GM19239 (cell line): ENCODE measurements at regions not wholly inside any gene's neighbourhood (a gene's known extent, or its start where the extent isn't known, plus 50 kb on each side); places are given as distances from the start of the nearest gene placed in this dataset.
"Not testable (repeated sequence)": the region's sequence is repeated elsewhere in the genome, so short reads cannot be mapped to it uniquely, and the experiment has no call there.

Experiments used
- DNase-seq: peaks from one replicate; pipeline ENCODE4 v3.0.0; 2011; ENCODE audit warnings: low spot score; ENCODE audit not compliant: insufficient read length
- FAIRE-seq: peaks from 2 replicates; lab custom pipeline; 2011; peaks lifted over from hg19 to GRCh38; lab: Jason Lieb, UNC

DNA sequence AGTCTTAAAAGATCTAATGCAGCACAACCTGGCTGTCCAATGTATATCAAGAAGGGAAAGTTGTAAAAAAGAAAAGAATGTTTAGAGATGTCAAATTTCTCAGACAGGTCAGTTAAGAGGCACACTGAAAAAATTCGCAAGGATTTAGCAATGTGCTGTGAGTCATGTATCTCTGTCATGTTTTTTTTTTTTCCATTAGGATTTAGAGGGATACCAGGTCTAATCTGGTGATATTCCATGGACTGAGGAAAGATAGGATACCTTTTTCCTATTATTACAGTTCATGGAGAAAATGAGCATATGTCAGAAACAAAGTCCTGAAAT, 815.4 kb upstream of the PCDH10 start:
- DNase-seq: no peak
- no peak for FAIRE-seq

DNA sequence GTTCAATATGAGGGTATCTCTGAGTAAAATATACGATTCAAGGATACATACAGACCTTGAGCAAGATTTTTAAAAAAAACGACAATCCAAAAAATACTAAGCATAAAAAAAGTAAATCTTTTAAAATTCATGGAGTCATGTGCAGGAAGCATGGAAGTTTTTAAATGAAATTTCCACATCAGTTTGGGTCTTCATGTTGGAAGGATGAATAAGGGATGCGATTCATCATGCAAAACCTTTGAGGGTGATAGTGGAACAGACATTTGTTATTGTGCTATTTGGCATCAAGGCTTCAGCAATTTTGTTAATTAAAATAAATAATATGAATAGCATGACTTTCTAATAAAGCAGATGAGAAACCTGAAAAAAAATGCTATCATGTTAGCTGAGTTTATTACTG, 815.0 kb upstream of the PCDH10 start:
- DNase-seq (no peak), FAIRE-seq (no peak)

DNA sequence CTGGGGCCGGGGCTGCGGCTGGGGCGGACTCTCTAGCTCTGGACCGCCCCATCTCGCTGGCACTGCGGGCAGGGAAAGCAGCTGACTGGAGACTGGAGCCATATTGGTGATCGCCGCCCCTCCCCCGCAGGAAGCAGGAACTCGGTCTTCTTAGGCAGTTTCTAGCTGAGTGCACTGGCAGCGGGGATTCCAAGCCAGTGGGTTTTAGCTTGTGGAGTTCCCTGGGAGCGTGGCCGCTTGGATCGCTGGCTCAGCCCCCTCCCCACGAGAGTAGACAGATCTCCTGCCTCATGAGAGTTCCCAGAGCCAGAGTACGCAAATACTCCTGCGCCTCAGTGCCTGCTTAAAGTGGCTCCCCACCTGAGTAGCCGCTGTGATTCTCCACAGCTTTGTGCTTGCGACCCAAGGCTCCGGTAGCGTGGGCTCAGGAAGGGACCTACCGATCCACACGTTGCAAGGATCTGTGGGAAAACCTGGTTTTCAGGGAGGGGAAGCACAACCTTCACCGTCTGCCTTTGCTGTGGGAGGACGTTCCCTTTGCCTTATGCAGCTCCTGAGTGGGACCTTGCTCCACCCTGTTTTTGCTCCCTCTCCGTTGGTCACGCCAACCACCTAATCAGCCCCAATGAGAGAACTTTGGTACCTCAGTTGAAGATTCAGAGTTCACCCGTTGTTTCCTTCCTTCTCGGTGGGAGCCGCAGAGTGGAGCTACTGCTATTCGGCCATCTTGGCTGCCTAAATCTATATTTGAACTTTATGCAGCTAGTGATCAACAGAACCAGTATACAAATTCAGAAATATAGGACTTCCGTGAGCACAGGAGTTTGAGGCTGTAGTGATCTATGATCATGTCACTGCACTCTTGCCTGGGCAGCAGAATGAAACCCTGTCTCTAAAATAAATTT, 803.9 kb upstream of the PCDH10 start:
- FAIRE-seq: no peak
- DNase-seq: no peak

- FAIRE-seq (no peak), DNase-seq (no peak)
These were observed 803.1 kb upstream of the PCDH10 start for GRCh38 chr4:132346016-132346415.

DNA sequence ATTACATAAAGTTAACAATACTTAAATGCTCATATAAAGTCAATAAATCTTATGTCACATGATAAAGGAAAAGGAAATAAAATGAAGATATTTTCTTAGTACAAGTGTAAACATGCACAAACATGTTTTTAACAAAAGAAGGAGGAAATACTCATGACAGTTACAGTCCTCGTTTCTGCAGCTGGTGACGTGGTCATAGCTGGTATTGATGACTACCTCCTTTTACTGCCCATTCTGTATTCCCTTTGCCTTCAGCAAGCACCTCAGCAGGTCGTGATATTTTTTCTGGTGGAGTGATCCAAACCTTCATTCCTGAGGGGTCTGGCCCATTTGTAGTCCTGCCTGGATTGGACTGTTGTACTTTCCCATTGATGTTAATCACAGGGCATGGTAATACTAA, 797.5 kb upstream of the PCDH10 start:
- not testable (repeated sequence) for DNase-seq, FAIRE-seq

DNA sequence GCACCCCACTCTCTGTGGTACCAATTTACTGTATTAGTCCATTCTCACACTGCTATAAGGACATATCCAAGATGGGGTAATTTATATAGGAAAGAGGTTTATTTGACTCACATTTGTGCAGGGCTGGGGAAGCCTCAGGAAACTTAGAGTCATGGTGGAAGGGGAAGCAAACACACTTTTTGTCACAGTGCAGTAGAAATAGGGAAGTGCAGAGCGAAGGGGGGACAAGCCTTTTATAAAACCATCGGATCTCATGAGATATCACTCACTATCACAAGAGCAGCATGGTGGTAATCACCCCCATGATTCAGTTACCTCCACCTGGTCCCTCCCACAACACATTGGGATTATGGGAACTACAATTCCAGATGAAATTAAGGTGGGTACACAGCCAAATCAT, 766.9 kb upstream of the PCDH10 start:
- DNase-seq: no peak
- no peak for FAIRE-seq

GRCh38 chr4:132383571-132384199, 765.4 kb upstream of the PCDH10 start:
- DNase-seq (no peak), FAIRE-seq (no peak)

DNA sequence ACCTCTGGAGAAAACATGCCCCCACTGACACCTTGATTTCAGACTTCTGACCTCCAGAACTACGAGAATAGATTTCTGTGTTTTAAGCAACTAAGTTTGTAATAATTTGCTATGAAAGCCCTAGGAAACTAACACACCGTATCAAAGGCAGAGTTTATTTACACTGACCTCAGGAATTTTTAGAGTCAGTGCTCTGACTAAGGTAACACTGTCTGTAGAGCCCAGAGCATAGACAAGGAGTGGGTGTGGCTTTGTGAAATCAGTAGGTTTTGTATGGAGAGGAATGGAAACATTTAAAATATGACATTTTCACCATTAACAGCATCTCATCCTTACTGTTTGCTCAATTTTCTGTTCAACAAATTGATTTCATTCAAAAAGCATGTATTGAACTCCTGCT, 764.4 kb upstream of the PCDH10 start:
- DNase-seq: no peak
- FAIRE-seq: no peak

- DNase-seq: no peak
- no peak for FAIRE-seq
These were observed 763.0 kb upstream of the PCDH10 start for GRCh38 chr4:132386130-132386529.

GRCh38 chr4:132387060-132387459, 762.0 kb upstream of the PCDH10 start:
- FAIRE-seq: no peak
- no peak for DNase-seq

GRCh38 chr4:132395561-132395960, 753.5 kb upstream of the PCDH10 start:
- no peak for FAIRE-seq
- DNase-seq: no peak

GRCh38 chr4:132396636-132397035, 752.5 kb upstream of the PCDH10 start:
- DNase-seq: no peak
- no peak for FAIRE-seq

DNA sequence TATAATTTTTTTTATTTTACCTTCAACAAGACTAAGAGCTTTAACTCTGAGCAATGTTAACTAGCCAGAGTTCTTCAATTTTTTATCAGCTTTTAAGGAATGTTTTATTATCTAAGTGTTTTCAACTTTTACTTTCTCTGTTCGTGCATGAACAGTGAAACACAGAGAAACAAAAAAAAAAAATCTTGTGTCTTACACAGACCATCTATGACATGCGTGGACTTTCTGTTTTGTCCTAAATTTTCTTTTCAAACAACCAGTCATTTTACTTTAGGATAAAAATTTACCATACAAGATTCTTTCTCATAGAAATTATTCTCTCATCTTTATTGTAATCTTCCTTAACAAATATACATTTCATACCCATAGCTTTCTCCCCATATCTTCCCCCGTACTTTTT, 731.9 kb upstream of the PCDH10 start:
- FAIRE-seq (no peak), DNase-seq (no peak)

DNA sequence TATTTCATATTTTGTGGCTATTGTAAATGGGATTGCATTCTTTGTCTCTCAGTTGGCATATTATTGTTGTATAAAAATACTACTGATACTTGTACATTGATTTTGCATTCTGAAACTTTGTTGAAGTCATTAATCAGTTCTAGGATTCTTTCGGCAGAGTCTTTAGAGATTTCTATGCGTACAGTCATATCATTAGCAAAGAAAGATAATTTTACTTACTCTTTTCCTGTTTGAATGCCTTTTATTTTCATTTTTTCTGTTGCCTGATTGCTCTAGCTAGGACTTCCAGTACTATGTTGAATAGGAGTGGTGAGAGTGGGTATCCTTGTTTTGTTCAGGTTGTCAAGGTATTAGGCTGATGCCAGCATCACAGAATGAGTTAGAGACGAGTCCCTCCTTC, 722.0 kb upstream of the PCDH10 start:
- no peak for DNase-seq
- no peak for FAIRE-seq

GRCh38 chr4:132437117-132437516, 712.0 kb upstream of the PCDH10 start:
- FAIRE-seq (no peak), DNase-seq (no peak)

- no peak for DNase-seq
- no peak for FAIRE-seq
These were observed 703.7 kb upstream of the PCDH10 start for GRCh38 chr4:132445386-132445785.

DNA sequence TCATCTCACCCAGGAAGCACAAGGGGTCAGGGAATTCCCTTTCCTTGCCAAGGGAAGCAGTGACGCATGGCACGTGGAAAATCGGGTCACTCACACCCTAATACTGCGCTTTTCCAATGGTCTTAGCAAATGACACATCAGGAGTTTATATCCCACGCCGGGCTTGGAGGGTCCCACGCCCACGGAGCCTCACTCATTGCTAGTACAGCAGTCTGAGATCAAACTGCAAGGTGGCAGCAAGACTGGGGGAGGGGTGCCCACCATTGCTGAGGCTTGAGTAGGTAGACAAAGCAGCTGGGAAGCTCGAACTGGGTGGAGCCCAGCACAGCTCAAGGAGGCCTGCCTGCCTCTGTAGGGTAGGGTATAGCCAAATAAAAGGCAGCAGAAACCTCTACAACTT, 691.1 kb upstream of the PCDH10 start:
- FAIRE-seq: not testable (repeated sequence)

DNA sequence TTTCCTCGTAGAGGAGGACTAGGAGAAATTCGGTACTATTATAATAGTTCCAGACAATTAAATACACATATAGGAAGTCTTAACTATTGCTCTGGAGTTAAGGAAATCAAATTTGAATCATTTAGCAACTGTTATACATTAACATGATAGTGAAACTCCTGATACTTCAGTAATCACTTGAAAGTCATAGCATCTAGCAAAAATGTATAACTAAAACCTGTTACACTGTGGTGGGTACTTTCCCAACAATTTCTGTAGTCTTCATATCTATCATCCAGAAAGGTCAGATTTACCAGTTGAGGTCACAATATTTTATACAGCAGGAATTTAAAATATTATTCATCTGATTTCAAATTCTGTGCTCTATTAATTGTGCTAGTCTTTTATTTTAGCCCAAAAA, 669.6 kb upstream of the PCDH10 start:
- FAIRE-seq (no peak), DNase-seq (no peak)

More for the DNA sequence above, 691.1 kb upstream of the PCDH10 start:
- not testable (repeated sequence) for DNase-seq

GRCh38 chr4:132488555-132488954, 660.5 kb upstream of the PCDH10 start:
- no peak for FAIRE-seq
- no peak for DNase-seq

- DNase-seq (no peak), FAIRE-seq (no peak)
These were observed 655.6 kb upstream of the PCDH10 start for GRCh38 chr4:132493476-132493875.

GRCh38 chr4:132495267-132495812, 653.8 kb upstream of the PCDH10 start:
- DNase-seq: not testable (repeated sequence)

More at GRCh38 chr4:132495267-132495812, 653.8 kb upstream of the PCDH10 start:
- not testable (repeated sequence) for FAIRE-seq
